ENCODE measurements at regions not wholly inside any gene's neighbourhood (a gene's known extent, or its start where the extent isn't known, plus 50 kb on each side); places are given as distances from the start of the nearest gene placed in this dataset.
"Not testable (repeated sequence)": the region's sequence is repeated elsewhere in the genome, so short reads cannot be mapped to it uniquely, and the experiment has no call there.

- no peak for DNase-seq
Measured at GRCh38 chr2:34652636-34653035, 1053.5 kb upstream of the FAM98A start.

DNA sequence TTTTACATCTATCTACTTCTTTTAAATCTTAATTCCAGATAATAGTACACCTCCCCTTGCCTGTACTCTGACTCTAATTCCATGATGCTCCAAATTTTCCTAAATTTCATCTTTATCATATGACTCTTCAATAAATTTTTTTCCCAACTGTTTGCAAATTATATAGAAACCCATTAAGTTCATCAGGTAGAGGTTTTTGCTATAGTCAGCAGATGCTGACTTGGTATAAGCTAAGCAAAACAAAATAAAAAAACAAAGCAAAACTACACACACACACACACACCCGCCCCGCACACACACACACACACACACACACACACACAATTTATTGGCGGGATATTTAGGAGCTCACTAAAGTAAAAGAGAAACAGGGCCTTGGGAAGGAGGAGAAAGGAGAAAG is 1047.8 kb upstream of the FAM98A start:
- DNase-seq, result no peak

DNA sequence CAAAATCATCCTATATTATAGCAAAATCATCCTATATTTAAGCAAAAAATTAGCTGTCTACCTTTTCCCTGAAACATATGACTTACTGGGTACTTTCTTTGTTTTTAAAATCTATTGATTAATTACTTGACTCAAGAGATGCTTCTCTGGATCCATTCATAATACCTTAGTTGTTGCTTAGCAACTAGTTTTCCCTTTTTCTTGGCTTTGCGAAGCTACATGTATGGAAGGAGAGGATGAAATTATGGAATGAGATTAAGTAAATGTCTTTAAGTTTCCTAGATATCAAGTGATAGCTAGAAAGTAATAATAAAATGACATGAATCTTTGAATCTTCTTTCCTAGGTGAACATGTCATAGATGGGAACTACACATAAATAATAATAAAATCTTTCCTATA is 1033.2 kb upstream of the FAM98A start:
- DNase-seq, result no peak

GRCh38 chr2:34627003-34627402 is 1027.9 kb upstream of the FAM98A start:
- DNase-seq, result no peak

DNA sequence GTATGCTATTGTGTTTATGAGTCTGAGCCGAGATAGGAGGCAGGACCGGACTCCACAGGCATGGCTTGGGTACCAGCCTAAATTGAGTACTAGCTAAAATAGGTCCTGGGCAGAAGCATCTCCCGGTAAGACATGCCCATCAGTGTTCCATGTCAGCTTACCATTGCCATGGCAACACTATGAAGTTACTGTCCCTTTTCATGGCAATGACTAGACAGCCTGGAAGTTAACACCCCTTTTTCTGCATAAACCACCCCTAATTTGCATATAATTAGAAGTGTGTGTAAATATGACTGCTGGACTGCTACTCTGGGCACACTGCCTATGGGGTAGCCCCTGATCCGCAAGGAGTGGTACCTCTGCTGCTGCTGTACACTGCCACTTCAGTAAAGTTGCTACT is 1005.1 kb upstream of the FAM98A start:
- no peak for DNase-seq

GRCh38 chr2:34602262-34602661 is 1003.2 kb upstream of the FAM98A start:
- no peak for DNase-seq

GRCh38 chr2:34601561-34601960 is 1002.5 kb upstream of the FAM98A start:
- no peak for DNase-seq

DNA sequence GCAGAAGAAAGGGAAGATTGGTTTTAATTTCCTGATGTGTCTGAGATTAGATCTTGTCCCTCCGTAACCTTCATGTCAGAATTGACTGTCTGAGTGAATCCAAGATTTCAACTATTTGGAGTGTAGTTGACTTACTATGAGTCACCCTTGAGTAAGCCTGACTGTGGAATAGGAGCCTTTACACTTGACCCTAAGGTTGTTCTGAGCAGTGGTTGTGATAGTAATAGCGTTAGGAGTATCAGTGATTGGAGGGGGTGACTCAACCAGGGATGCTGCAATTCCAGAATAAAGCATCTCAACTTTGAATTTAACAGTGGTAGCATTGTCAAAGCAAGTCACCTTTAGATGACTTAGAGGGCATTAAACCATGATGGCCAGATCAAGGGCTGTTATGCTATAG is 979.5 kb upstream of the FAM98A start:
- no peak for DNase-seq

GRCh38 chr2:34570266-34570872 is 971.3 kb upstream of the FAM98A start:
- no peak for DNase-seq

DNA sequence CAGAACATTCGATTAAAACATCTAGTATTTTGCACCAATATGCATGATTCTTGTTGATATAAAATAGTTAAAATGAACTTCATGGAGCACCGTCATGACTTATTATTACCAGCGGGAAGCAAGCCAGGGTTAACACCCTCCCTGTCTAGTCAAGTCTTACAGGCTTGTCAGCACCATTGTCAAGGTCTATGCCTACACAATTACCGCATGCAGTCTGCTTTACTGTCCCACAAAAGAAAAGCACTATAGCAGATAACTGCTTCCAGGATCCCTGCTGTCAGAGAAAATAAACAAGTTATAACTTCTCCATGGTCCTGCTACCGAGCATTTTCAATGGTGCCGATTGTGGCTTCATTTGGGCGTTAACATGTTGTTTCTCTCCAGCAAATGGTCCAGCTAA is 968.0 kb upstream of the FAM98A start:
- DNase-seq, result no peak

GRCh38 chr2:34552337-34552736 is 953.2 kb upstream of the FAM98A start:
- DNase-seq, result no peak

GRCh38 chr2:34549710-34550345 is 950.7 kb upstream of the FAM98A start:
- DNase-seq, result no peak

DNA sequence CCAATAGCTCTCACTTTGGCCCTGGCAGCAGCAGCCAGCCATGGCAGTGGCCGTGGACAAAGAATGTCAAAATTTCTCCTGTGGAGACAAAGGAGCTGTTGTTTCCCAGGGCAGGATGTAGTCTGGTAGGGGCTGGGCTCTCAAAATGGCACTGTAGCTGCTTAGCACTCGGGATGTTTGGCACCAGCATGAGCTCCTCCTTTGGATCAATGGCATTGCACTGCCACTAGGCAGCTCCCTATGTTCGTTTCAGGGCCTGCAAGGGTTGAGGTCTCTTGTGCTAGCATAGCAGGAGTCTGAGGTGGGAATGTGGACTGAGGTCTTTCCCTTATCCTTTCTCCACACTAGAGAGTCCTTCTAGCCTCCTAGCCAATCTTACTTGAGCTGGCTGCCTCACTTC is 948.8 kb upstream of the FAM98A start:
- no peak for DNase-seq

- no peak for DNase-seq
Measured at GRCh38 chr2:34547340-34547739, 948.2 kb upstream of the FAM98A start.

DNA sequence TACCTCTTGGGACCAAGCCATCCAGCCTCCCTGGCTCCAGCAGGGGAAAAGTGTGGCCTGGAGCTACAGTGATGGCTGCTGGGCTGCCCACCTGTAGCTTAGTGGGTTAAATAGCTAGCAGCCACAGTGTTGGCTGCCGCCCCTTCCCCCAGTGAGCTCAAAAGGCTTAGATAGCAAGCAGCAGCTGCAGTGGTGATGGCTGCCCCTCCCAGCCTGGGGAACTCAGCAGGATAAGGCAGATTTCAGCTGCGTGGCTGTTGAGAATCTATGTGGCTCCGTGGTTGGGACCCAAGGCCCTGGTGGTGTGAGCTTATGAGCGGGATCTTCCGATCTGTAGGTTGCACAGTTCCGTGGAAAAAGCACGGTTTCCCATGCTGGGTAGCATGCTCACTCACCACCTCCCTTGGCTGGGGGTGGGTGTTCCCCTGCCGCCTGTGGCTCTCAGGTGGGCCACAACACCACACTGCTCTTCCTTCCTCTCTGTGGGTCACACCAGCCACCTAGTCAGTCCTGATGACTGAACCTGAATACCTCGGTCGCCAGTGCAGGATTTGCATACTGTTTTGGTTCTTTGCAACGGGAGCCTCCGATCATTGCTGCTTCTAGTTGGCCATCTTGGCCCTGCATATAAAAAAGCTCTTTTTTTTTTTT is 946.5 kb upstream of the FAM98A start:
- no peak for DNase-seq

- no peak for DNase-seq
Measured at GRCh38 chr2:34534761-34535160, 935.7 kb upstream of the FAM98A start.

DNA sequence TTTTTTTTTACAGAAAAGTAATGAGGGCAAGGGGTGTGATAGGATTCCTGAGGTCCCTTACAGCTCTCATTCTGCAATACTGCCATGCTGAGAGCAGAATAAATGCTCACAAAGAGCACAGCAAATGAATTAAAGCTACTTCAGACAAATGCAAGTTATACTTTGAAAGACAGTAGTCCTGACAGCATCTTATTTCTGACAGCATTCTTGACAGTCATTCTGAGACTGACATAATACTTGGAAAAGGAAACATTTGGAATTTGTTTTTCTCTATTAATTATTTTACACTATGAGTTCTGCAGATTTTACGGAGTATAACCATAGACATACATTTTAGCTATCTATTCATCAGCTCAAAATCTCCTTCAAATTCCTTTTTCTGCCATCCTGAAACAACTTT is 935.2 kb upstream of the FAM98A start:
- DNase-seq, result no peak

- DNase-seq, result no peak
Measured at GRCh38 chr2:34533585-34534183, 934.6 kb upstream of the FAM98A start.

GRCh38 chr2:34529965-34530364 is 930.9 kb upstream of the FAM98A start:
- no peak for DNase-seq

- no peak for DNase-seq
Measured at GRCh38 chr2:34523958-34524514, 924.9 kb upstream of the FAM98A start.

GRCh38 chr2:34519659-34520058 is 920.6 kb upstream of the FAM98A start:
- no peak for DNase-seq

DNA sequence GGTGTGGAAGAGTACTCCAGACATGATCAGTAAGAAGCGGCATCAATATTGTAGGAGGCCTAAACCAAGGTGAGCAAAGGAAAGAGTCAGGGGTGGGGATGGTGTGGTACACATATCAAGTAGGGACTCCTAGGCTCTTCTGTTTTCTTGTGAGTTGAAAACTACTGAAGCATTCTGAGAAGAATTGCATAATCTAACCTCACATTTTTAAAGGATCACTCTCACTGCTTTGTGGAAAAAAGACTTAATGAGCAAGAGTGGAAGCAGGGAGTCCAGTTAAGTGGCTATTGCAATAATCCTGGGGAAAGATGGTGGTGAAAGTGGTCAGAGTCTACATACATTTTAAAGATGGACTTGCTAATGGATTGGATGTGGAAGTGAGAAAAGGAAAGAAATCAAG is 899.5 kb upstream of the FAM98A start:
- DNase-seq, result no peak

DNA sequence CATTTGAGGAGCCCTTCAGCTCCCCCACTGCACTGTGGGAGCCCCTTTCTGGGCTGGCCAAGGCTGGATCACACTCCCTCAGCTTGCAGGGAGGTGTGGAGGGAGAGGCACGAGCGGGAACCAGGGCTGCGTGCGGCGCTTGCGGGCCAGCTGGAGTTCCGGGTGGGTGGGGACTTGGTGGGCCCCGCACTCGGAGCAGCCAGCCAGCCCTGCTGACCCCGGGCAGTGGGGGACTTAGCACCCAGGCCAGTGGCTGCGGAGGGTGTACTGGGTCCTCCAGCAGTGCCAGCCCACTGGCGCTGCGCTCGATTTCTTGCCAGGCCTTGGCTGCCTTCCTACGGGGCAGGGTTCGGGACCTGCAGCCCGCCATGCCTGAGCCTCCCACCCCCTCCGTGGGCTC is 895.1 kb upstream of the FAM98A start:
- not testable (repeated sequence) for DNase-seq

Measured in cerebellar nuclear complex (tissue), 1 donor.